HG03097 (cell line): ENCODE measurements at regions not wholly inside any gene's neighbourhood (a gene's known extent, or its start where the extent isn't known, plus 50 kb on each side); places are given as distances from the start of the nearest gene placed in this dataset.

Experiments
- ATAC-seq: cut with Tn5 transposase; IDR thresholded peaks from one replicate; pipeline ENCODE4 v1.9.1; 2021; ENCODE audit not compliant: unreplicated experiment, low FRiP score

DNA sequence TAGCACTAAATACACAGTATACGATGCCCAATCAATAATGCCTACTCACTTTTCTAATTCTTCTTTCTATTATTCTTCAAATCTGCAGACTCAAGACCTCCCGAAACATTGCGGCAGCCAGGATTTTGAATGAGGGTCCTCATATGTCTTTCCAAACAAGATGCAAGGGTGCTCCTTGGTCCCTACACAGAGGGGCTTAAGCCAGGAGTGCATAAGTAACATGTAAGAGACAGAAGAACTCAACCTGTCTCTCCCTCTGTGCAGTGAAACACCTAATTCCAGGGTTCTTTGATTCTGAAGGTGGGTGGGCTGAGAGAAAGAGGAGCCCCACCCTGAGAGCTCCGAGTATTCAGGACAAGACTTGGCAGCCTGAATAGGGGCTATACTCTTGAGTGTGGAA is 117.6 kb downstream of the ZNF280B start:
- no peak for ATAC-seq

DNA sequence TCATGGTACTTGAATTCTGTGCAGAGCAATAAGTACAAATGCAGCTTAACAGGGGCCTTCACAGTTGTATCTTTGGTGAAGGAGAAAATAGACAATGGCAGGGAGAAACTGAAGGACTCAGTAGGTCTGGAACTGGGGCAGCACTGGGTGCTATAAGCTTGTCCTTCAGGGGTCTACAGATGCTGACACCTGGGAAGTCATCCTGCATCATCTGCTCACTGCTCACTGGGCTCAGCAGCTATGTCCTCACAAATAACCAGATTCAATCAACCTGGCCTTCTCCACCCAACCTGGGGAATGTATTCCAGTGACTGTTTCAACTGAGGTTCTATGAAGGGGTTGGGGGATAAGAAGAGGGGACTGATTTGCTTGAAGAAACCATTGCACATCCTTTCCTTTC is 117.0 kb downstream of the ZNF280B start:
- no peak for ATAC-seq

DNA sequence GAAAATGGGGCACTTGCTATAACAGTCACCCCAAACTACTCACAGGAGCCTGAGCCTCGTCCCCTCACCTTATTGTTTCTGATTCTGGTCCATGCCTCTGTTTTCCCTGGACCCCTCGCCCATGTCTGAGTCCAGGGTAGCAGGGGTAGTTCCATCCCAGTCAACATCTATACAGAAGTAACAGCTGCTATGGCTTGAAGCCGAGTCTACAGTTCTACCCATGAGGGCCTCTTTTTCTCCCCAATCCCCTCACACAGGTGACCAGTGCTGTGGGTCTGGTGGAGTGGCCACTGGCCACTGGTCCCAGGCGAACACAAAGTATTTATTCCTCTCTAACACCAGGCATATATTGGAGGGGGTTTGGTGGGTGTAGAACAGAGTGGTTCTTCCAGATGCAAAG is 116.4 kb downstream of the ZNF280B start:
- ATAC-seq, result no peak

DNA sequence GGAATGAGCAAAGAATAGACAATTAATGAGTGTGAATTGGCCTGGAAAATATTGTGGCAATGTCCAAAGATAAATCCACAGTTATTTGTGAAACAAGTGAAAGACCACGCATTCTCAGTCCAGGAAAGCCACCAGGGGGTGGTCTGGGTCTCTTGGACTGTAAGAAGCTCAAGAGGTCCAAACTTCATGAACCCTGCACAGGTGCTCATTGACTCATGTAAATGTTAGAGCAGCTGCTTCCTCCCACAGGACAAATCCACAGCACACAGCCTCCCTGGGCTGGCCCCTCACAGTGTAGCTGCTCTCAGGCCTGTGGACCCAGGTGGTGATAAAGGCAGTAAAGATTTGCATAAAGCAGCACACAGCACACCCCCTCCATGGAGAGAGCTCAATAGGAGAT is 114.0 kb downstream of the ZNF280B start:
- no peak for ATAC-seq

DNA sequence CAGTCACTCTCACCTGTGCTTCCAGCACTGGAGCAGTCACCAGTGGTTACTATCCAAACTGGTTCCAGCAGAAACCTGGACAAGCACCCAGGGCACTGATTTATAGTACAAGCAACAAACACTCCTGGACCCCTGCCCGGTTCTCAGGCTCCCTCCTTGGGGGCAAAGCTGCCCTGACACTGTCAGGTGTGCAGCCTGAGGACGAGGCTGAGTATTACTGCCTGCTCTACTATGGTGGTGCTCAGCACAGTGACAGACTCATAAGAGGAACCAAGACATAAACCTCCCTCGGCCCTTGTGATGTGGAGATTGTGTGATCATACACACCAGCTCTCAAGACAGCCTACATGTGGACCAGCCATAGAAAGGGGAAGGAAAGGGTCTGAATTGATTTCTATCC is 113.3 kb downstream of the ZNF280B start:
- ATAC-seq, result no peak

DNA sequence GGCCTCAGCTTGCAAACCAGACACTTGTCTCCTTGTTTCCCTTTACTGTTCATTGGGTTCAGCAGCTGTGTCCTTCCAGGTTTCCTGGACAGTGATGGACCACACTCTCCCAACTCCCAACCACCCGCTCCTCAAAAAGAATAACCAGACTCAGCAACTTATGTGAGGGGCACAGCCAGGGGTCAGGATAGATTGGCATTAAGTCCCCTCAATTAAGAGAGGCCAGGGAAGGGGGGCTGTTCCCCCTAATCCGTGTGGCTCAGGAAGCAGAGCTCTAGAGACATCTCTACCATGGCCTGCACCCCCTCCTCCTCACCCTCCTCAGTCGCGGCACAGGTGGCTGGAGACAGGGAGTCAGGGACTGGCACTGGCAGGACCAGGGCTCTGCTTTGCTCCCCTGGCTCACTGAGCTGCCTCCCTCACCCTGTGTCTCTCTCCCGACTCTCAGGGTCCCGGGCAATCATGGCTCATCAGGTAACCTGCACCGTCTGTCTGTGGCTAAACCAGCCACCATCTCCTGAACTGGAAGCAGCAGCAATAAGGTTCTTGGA is 111.7 kb downstream of the ZNF280B start:
- no peak for ATAC-seq

DNA sequence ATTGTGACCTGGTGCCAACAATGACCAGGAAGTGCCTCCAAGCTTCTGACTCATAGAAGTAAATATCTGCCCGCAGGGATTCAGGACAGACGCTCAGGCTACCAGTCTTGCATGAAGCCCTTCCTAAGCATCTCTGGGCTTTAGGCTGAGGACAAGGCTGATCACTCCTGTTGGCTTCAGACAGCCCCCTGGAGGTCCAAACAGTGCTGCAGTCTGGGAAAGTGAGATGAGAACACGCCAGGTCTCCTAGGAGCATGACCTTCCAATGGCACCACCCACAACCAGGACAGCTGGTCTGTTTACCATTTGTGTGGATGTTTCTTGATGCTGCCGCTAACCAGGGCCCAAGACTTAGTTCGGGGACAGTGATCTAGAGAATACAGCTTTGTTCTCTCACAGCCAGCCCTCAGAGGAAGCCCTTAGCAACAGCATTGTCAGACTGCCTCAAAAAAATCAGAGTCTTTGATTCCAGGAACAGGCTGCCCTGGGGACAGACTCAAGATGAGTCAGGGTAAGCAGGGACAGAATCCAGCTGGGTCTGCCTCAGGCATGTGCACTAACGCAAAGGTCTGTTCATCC is 111.2 kb downstream of the ZNF280B start:
- ATAC-seq, result no peak

DNA sequence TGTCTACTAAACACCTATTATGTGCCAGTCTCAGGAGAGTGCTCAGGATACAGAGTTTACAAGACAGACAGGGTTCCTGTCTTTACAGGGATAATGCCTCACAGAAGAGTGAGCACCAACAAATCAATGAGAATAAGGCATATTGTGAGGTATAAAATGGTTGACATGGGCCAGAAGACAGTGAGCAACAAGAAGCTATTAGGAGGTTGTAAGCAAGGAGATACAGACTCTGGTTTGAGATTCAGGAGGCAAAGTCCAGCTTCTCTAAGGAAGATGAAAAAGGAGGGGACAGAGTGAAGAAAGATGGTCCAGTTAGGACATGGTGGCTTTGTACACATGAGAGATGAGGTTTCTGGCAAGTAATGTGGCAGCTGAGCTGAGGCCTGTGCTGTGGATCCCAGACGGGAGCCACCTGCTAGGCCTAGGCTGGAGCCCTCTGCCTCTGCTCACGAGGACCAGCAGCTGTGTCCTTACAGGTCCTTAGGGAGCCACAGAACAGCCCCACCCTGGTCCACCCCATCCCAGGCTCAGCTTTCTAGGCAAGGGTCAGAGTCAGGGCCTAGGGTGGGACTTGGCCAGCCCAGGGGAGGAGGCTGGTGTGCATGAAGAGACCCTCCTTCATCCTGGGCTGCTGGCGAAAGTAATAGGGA is 110.5 kb downstream of the ZNF280B start:
- no peak for ATAC-seq

DNA sequence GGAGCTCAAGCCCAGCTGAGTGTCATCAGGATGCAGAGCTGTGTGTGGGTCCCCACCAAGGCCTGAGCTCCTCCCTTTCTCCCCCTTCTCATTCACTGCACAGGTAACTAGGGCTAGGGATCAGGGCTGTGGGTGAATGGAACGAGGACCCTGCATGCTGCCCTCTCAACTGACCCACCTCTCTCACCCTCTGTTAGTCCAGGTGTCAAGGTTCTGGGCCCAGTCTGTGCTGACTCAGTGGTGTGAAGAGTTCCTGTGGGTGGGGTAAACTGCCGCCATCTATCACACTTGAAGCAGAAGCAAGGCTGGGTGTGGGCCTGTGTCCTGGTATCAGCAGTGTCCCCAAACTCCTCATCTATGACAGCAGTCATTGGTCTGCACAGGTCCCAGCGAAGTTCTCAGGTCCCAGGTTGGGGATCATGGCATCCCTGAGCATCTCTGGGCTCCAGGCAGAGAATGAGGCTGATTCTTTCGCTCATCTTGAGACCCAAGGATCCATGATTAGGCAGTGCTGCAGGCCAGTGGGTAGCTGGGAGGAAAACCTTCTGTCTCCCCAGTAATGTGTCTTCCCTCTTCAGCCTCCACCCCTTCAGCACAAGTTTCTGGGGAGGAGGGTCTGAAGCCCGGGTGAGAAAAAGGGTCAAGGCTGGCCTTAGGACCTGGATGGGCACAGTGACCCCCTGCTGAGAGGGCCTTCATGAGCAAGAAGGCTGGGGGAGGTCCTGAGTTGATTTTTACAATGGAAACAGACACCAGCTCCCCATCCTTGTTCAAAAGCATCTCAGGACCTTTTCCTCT is 109.8 kb downstream of the ZNF280B start:
- no peak for ATAC-seq

DNA sequence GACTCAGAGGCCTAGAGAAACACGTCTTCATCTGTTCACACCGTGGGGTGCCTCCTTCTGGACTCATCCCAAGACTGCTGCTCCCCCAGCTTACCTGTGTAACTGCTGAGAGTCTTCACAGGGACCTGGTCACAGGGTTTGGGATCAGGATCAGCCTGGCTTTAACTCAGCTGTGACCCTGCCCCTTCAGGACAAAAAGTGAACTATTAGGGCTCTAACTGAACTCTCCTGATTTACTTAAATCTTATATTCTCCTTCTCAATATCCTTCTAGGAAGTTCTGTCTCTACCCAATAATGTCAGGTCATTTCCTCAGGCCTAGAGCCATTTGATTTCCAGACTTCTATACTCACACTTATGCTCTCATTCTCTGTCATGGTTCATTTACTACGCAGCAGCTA is 108.4 kb downstream of the ZNF280B start:
- ATAC-seq, result no peak

DNA sequence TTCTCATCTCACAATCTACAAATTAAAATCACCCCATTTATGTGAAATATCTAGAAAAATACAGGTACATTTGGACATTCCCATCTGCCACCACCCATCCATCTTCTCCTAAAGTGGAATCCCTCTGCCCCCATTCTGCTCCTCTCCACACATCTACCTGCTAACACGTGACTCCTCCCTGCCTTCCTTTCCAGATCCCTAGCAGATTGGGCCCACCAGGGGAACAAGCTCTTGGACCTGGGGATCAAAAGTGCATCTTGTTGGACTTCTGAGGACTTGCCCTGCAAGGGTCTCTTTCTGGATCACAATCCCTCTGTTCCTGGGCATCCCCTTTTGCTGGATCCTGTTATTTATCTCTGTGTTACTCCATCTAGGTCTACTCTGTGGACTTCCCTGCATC is 107.6 kb downstream of the ZNF280B start:
- no peak for ATAC-seq

DNA sequence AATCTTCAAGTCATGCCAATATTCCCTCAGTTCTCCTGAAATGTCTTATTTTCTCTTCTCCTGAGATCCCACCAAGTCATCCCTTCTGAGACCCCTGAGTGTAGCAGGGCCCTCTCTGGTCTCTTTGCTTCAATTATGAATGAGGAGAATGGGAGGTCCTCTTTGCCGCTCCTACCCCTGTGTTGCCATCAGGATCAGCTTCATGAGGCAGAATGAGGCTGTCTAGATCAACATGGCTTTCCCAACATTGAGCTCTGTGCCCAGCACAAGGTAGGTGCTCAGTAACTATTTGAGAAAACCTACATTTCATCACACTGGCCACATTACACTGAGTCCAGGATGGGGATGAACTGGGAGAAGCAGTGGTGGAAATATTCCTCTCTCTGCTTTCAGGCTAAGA is 107.2 kb downstream of the ZNF280B start:
- ATAC-seq, result no peak

DNA sequence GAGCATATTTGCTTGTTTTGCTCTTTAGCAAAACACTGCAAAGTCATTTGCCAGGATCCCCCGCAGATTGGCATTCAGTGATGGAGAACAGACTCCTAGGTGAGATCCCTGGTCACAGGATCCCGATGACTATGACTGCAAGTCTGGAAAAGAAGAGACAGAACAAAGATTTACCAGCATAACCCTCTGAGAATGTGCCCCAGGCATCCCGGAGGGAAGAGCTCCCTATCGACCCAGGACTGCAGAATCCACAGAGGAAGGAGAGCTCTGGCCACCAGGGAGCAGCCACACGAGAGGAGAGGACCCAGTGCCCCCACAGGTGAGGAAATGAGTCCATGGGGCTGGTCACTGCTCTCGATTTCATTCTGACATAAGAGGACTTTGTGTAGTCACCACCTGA is 105.2 kb downstream of the ZNF280B start:
- ATAC-seq, result no peak

DNA sequence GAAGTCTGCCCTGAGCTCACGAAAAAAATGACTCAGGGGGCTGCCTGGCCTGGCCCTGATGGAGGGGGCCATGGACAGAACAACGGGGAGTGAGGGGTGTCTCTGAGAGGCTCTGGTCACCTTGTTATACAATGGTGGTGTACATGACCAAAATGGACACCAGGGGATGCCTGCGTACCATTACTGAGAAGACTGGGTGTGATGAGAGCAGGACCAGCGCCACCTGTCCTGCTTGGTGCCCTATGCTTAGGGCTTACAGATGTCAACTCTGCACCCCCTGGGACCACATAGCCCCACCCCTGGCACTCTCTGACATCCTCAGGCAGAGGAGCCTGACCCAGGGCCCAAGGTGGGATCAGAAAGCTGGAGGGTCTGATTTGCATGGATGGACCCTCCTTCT is 104.8 kb downstream of the ZNF280B start:
- no peak for ATAC-seq

DNA sequence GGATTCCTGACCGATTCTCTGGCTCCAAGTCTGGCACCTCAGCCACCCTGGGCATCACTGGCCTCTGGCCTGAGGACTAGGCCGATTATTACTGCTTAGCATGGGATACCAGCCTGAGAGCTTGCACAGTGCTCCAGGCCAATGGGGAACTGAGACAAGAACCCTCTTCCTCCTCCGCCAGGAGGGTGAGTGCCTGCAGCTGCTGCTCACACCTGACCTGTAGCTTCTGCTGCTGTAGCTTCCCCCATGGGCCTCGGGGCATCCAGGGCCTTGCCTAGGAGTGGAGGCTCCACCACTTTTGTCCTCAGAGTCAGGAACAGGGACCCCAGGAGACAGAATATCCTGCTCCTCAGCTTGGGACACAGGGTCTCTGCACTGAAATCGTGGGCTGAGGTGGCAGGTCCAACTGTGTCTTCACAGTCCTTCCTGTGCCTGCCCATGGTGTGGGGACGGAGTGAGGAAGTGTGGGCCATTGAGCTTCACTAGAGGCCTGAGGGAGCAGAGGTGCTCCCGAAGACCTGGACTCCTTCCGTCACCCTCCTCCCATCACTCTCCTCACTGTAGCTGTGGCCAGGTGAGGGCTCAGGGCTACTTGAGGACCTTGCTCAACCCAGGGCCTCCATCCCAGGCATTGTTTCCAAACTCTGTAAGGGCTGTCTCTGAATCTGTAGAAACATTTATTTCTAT is 103.8 kb downstream of the ZNF280B start:
- no peak for ATAC-seq

DNA sequence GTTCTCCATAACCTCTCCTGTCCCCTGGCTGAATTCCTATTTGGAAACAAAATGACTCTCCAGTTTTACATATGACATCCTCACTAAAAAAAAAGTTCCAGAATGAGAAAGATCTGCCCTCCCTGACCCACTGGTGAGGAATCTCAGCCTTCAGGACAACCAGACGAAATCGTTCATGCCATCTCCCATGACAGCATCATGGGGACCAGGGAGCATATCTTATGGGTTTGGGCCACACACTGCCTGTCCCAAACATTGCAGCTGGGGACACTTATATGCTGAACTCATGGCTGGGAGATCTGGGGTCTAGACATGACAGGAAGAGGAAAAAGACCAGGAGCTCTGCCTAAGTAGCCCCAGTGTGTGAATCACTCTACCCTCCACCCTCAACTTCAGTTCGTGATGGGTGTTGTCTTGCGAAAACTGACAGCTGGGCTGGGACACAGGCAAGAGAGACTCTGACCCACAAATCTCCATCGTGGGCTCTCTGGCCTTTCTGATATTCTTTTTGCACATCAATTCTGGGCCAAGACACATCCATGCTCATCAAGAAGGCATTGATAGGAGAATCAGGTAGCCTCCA is 102.0 kb downstream of the ZNF280B start:
- no peak for ATAC-seq

DNA sequence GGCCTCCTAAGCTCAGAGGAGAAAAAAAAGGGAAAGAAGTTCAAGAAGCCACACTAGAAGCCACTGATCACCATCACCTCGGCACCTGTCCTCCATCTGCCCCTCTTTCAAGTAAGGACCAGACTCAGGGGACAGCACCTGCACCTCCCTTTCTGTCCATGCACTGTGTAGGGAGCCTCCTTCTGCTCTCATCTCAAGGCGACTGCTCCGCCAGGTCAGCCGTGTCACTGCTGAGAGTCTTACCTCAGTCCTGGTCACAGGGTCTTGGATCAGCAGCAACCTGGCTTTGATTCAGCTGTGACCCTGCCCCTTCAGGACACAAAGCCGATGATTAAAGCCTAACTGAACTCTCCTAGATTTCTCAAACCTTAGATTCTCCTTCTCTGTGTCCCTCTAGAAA is 101.5 kb downstream of the ZNF280B start:
- ATAC-seq, result no peak

DNA sequence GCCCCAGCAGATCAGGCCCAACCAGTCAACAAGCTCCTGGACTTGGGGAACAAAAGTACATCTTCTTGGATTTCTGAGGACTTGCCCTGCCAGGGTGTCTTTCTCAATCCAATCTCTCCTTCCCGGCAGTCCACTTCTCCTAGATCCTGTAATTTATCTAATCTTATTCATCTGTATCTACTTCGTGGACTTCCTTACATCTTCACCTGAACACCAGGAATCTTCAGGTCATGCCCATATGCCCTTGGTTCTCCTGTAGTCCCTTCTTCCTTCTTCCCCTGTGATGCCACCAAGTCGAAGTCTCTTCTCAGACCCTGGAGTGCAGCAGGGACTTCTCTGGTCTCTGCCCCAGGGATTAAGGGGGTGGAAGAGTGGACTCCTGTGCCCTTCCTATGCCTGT is 100.3 kb downstream of the ZNF280B start:
- ATAC-seq, result no peak

DNA sequence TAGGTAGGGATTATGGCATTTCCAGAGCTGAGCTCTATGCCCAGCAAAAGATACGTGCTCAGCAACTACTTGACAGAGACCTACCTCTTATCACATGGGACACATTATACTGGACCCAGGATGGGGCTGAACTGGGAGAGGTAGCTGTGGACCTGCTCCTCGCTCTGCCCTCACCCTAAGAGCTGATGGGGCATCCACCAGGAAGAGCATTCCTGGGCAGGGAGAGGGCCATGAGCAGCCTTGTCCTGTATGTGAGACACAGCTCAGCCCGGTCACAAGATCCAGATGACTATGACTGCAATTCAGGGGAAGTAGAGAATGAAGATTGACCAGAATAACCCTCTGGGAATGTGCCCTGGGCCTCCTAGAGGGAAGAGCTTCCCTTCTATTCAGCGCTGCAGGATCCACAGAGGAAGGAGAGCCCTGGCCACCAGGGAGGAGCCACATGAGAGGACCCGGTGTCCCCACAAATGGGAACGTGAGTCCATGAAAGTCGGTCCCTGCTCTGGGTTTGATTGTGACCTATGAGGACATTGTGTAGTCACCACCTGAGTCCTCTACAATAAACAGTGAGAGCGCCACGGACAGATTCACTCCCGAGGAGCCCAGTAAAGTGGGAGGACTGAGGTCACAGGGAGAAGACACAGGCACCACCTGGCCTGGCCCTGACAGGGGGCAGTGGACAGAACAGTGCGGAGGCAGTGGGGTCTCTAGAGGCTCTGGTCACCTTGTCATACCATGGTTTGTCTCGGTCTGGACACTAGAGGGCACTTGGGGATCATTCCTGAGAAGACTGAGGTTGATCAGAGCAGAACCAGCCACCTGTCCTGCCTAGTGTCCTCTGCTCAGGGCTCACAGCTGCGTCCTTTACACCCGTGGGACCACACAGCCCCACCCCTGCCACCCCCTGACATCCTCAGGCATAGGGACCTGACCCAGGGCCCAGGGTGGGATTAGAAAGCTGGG is 99.5 kb downstream of the ZNF280B start:
- ATAC-seq, result no peak

DNA sequence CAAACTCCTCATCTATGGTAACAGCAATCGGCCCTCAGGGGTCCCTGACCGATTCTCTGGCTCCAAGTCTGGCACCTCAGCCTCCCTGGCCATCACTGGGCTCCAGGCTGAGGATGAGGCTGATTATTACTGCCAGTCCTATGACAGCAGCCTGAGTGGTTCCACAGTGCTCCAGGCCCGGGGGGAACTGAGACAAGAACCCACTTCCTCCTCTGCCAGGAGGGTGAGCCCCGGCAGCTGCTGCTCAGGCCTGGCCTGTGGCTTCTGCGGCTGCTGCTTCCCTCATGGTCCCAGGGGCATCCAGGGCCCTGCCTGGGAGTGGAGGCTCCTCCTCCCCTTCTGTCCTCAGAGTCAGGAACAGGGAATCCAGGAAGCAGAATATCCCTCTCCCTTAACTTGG is 98.4 kb downstream of the ZNF280B start:
- no peak for ATAC-seq
